Parathyroid adenoma (tissue), 2 donors: ENCODE measurements at regions not wholly inside any gene's neighbourhood (a gene's known extent, or its start where the extent isn't known, plus 50 kb on each side); places are given as distances from the start of the nearest gene placed in this dataset.

Source experiments
- H2AFZ ChIP-seq: fragments of 300-600 bp; sonication (generic); one replicate; pipeline ENCODE4 v1.7.0; 2017; ENCODE audit warnings: antibody characterized with exemption, mild to moderate bottlenecking
- H3K27ac ChIP-seq: fragments of 300-600 bp; sonication (generic); one replicate; pipeline ENCODE4 v1.7.0; 2017
- H3K27me3 ChIP-seq: fragments of 300-600 bp; sonication (generic); one replicate; pipeline ENCODE4 v1.7.0; 2017; ENCODE audit warnings: low read length; ENCODE audit not compliant: control insufficient read depth, insufficient read depth
- H3K36me3 ChIP-seq: fragments of 300-600 bp; sonication (generic); one replicate; pipeline ENCODE4 v1.7.0; 2017; ENCODE audit warnings: low read length; ENCODE audit not compliant: control insufficient read depth, insufficient read depth
- H3K4me1 ChIP-seq: fragments of 300-600 bp; sonication (generic); one replicate; pipeline ENCODE4 v1.7.0; 2017; ENCODE audit warnings: control low read depth
- H3K4me2 ChIP-seq: fragments of 300-600 bp; sonication (generic); one replicate; pipeline ENCODE4 v1.7.0; 2017; ENCODE audit warnings: low read length
- H3K4me3 ChIP-seq: fragments of 300-600 bp; sonication (generic); one replicate; pipeline ENCODE4 v1.7.0; 2017; ENCODE audit warnings: low read depth, low read length
- H3K79me2 ChIP-seq: fragments of 300-600 bp; sonication (generic); one replicate; pipeline ENCODE4 v1.7.0; 2017; ENCODE audit warnings: control low read depth
- H3K9ac ChIP-seq: fragments of 300-600 bp; sonication (generic); one replicate; pipeline ENCODE4 v1.7.0; 2017; ENCODE audit warnings: mild to moderate bottlenecking
- H3K9me3 ChIP-seq: fragments of 300-600 bp; sonication (generic); one replicate; pipeline ENCODE4 v1.7.0; 2017; ENCODE audit warnings: low read length; ENCODE audit not compliant: control insufficient read depth
- CTCF ChIP-seq: fragments of 300-600 bp; sonication (generic); IDR thresholded peaks from one replicate; pipeline ENCODE4 v1.7.0; 2017; ENCODE audit warnings: antibody characterized with exemption, mild to moderate bottlenecking
- donor health status: primary hyperparathyroidism.

- no peaks in the 10 kb centered on the region for H3K27me3 ChIP-seq
- H3K4me2 ChIP-seq = no peak overlapping the region
- H3K9me3 ChIP-seq = no peaks in the 10 kb centered on the region
- H2AFZ ChIP-seq = no peak overlapping the region
- no peaks in the 10 kb centered on the region for H3K36me3 ChIP-seq
- H3K4me3 ChIP-seq = no peak overlapping the region
- H3K79me2 ChIP-seq = no peaks in the 10 kb centered on the region
- no peak overlapping the region for H3K9ac ChIP-seq
- H3K4me1 ChIP-seq = no peaks in the 10 kb centered on the region
- H3K27ac ChIP-seq = no peak overlapping the region
- peak; percentile 65 for TF ChIP-seq CTCF
Observed at GRCh38 chr6:74091136-74091793, 395.3 kb downstream of the CD109 start.

GRCh38 chr6:74087899-74088298 is 391.9 kb downstream of the CD109 start:
- Histone ChIP-seq H3K36me3 (no peaks in the 10 kb centered on the region), H3K9me3 (no peaks in the 10 kb centered on the region), H3K27ac (no peak overlapping the region), H3K4me2 (no peak overlapping the region), H3K79me2 (no peaks in the 10 kb centered on the region), H3K9ac (no peak overlapping the region), H3K4me1 (no peaks in the 10 kb centered on the region), H2AFZ (no peak overlapping the region), H3K4me3 (no peak overlapping the region), H3K27me3 (no peaks in the 10 kb centered on the region)
- no peak for TF ChIP-seq CTCF

GRCh38 chr6:74075896-74076295 is 379.9 kb downstream of the CD109 start:
- Histone ChIP-seq H3K4me2 (no peak overlapping the region), H2AFZ (no peak overlapping the region), H3K9ac (no peak overlapping the region), H3K9me3 (no peaks in the 10 kb centered on the region), H3K4me3 (no peak overlapping the region), H3K27ac (no peak overlapping the region), H3K36me3 (no peaks in the 10 kb centered on the region), H3K79me2 (no peaks in the 10 kb centered on the region), H3K27me3 (no peaks in the 10 kb centered on the region), H3K4me1 (no peaks in the 10 kb centered on the region)
- no peak for TF ChIP-seq CTCF

- Histone ChIP-seq H3K27me3 (no peaks in the 10 kb centered on the region), H3K4me1 (no peaks in the 10 kb centered on the region), H3K9ac (no peak overlapping the region), H3K9me3 (no peaks in the 10 kb centered on the region), H3K4me2 (no peak overlapping the region), H3K79me2 (no peaks in the 10 kb centered on the region), H3K4me3 (no peak overlapping the region), H2AFZ (no peak overlapping the region), H3K27ac (no peak overlapping the region), H3K36me3 (no peaks in the 10 kb centered on the region)
- TF ChIP-seq CTCF = no peak
Observed at GRCh38 chr6:74075323-74075722, 379.3 kb downstream of the CD109 start.

- no peaks in the 10 kb centered on the region for H3K9me3 ChIP-seq
- no peaks in the 10 kb centered on the region for H3K4me1 ChIP-seq
- H3K27ac ChIP-seq = no peak overlapping the region
- no peaks in the 10 kb centered on the region for H3K36me3 ChIP-seq
- H2AFZ ChIP-seq = no peak overlapping the region
- no peak for TF ChIP-seq CTCF
- H3K4me3 ChIP-seq = no peak overlapping the region
- no peaks in the 10 kb centered on the region for H3K27me3 ChIP-seq
- no peak overlapping the region for H3K9ac ChIP-seq
- H3K4me2 ChIP-seq = no peak overlapping the region
- H3K79me2 ChIP-seq = no peaks in the 10 kb centered on the region
Observed at GRCh38 chr6:74074645-74075044, 378.6 kb downstream of the CD109 start.
